ENCODE measurements at regions not wholly inside any gene's neighbourhood (a gene's known extent, or its start where the extent isn't known, plus 50 kb on each side); places are given as distances from the start of the nearest gene placed in this dataset.

DNA sequence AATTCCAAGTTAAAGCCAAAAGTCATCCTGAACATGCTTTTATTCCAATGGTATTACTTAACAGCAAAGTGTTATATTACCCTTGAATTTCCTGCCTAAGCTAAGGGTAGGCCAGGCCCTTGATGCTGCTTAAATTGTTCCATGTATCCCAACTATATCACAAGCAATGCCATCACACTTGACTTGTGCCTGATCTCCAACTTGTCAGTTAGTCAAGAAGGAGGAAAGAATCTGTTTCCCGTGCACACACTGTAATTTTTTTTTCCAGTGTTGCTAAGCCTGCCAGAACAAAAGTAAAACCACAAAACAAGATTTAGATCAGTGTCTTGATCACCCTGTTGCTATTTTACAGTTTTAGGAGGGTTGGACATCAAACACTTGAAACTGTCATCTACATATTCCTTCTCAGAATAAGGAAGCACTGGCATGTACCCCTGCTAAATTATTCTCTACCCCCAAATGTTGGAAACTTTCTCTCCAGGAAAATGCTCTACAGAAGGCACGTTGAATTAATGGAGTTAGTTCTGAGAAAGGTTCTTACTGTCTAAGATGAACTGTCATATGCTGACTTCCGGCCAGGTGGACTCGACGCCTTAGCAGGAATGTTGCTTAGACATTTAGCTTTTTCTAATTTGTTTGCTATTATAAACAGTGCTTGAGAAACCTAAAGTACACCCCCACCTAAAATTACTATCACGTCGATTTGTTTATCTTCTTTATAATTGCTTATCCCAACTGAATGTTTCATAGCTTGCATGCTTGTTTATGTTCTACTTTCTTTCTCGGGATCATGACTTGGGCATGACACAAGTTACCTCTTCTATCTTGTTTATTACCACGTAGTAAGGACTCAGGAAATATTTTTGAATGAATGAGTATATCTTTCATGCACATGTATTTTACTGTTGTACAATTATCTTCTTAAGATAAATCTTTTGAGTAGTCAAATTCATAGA, 105.5 kb upstream of the ZNF438 start:
- Mint-ChIP-seq H3K4me1 (peaks cover 17% of the 10 kb centered on the region), H3K36me3 (ENCODE audit: low read depth) (no peaks in the 10 kb centered on the region), H3K9me3 (no peaks in the 10 kb centered on the region), H3K27ac (no peak overlapping the region), H3K4me3 (no peak overlapping the region), H3K27me3 (ENCODE audit: insufficient read depth) (peaks cover 7% of the 10 kb centered on the region)
- Histone ChIP-seq H3K4me3 (ENCODE audit: low read length) (no peak overlapping the region), H3K27ac (ENCODE audit: low read depth, low read length) (no peak overlapping the region), H3K36me3 (ENCODE audit: control insufficient read depth, insufficient read depth, low read length) (no peaks in the 10 kb centered on the region), H3K4me1 (ENCODE audit: control insufficient read depth, insufficient read depth, low read length) (peaks cover 3% of the 10 kb centered on the region), H3K27me3 (ENCODE audit: control insufficient read depth, insufficient read depth, low read length, poor library complexity, severe bottlenecking) (no peaks in the 10 kb centered on the region), H3K9ac (ENCODE audit: extremely low read depth, low read length, poor library complexity, severe bottlenecking) (no peak overlapping the region), H3K9me3 (ENCODE audit: control insufficient read depth, low read length) (no peaks in the 10 kb centered on the region)
- 91 to 92% methylated on average over 3 to 8 of the region's 9 CpGs for WGBS, 2 experiments (ENCODE audit: insufficient coverage in 1 of 2, insufficient read length in 1 of 2)
- DNase-seq, result no peak
- TF ChIP-seq, protein P1, sequence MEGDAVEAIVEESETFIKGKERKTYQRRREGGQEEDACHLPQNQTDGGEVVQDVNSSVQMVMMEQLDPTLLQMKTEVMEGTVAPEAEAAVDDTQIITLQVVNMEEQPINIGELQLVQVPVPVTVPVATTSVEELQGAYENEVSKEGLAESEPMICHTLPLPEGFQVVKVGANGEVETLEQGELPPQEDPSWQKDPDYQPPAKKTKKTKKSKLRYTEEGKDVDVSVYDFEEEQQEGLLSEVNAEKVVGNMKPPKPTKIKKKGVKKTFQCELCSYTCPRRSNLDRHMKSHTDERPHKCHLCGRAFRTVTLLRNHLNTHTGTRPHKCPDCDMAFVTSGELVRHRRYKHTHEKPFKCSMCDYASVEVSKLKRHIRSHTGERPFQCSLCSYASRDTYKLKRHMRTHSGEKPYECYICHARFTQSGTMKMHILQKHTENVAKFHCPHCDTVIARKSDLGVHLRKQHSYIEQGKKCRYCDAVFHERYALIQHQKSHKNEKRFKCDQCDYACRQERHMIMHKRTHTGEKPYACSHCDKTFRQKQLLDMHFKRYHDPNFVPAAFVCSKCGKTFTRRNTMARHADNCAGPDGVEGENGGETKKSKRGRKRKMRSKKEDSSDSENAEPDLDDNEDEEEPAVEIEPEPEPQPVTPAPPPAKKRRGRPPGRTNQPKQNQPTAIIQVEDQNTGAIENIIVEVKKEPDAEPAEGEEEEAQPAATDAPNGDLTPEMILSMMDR (conservative IDR thresholded peaks at IDR 0.05), result no peak

DNA sequence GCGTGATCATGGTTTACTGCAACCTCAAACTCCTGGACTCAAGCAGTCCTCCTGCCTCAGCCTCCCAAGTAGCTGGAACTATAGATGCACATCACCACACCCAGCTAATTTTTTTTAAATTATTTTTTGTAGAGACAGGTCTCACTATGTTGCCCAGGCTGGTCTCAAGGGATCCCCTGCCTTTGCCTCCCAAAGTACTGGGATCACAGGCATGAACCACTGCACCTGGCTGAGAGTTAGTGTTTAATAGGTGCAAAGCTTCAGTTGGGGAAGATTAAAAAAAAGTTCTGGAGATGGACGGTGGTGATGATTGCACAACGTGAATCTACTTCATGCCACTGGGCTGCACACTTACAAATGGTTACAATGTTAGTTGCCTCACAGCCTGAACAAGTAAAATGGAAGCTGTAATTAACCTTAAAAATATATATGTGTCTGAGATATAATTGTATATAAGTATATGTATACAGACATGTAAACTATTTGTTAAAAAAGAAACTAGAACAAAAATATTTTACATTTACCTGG, 106.4 kb upstream of the ZNF438 start:
- Mint-ChIP-seq H3K36me3 (ENCODE audit: low read depth) (no peaks in the 10 kb centered on the region), H3K4me3 (no peak overlapping the region), H3K27ac (no peak overlapping the region), H3K27me3 (ENCODE audit: insufficient read depth) (peaks cover 4% of the 10 kb centered on the region), H3K9me3 (no peaks in the 10 kb centered on the region), H3K4me1 (peaks cover 15% of the 10 kb centered on the region)
- Histone ChIP-seq H3K27me3 (ENCODE audit: control insufficient read depth, insufficient read depth, low read length, poor library complexity, severe bottlenecking) (no peaks in the 10 kb centered on the region), H3K4me3 (ENCODE audit: low read length) (no peak overlapping the region), H3K27ac (ENCODE audit: low read depth, low read length) (no peak overlapping the region), H3K4me1 (ENCODE audit: control insufficient read depth, insufficient read depth, low read length) (peaks cover 3% of the 10 kb centered on the region), H3K36me3 (ENCODE audit: control insufficient read depth, insufficient read depth, low read length) (no peaks in the 10 kb centered on the region), H3K9ac (ENCODE audit: extremely low read depth, low read length, poor library complexity, severe bottlenecking) (no peak overlapping the region), H3K9me3 (ENCODE audit: control insufficient read depth, low read length) (no peaks in the 10 kb centered on the region)
- 62 to 100% methylated on average over 2 to 3 of the region's 3 CpGs for WGBS, 2 experiments (ENCODE audit: insufficient coverage in 1 of 2, insufficient read length in 1 of 2)
- no peak for DNase-seq
- TF ChIP-seq, protein P1 (conservative IDR thresholded peaks at IDR 0.05), result no peak

DNA sequence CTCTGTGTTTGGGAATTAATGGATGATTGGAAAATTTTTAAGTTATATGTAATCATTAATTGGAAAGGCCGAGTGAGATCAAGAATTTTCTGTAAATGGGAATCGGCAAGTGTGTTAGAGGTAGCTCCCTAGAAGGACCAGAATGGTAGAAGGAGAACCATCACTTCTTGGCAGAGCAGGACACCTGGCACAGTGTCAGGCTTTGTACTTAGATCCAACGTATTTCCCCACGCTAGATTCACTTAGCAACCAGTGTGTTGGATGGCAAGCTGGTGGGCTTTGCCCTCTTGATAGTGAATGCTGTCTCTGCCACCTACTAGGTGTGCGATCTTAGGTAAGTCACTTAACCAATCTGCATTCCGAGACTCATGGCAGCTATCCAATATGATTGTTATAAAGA, 107.8 kb upstream of the ZNF438 start:
- H3K4me3 ChIP-seq (ENCODE audit: low read length), result no peak overlapping the region
- H3K9ac ChIP-seq (ENCODE audit: extremely low read depth, low read length, poor library complexity, severe bottlenecking), result no peak overlapping the region
- DNase-seq, result no peak
- peaks cover under 1% of the 10 kb centered on the region for H3K4me1 ChIP-seq (ENCODE audit: control insufficient read depth, insufficient read depth, low read length)
- Mint-ChIP-seq H3K4me3 (no peak overlapping the region), H3K36me3 (ENCODE audit: low read depth) (no peaks in the 10 kb centered on the region), H3K9me3 (no peaks in the 10 kb centered on the region), H3K27me3 (ENCODE audit: insufficient read depth) (peaks cover under 1% of the 10 kb centered on the region), H3K4me1 (peaks cover 8% of the 10 kb centered on the region), H3K27ac (no peak overlapping the region)
- TF ChIP-seq, protein P1 (conservative IDR thresholded peaks at IDR 0.05), result no peak
- H3K27ac ChIP-seq (ENCODE audit: low read depth, low read length), result no peak overlapping the region
- no peaks in the 10 kb centered on the region for H3K36me3 ChIP-seq (ENCODE audit: control insufficient read depth, insufficient read depth, low read length)
- H3K27me3 ChIP-seq (ENCODE audit: control insufficient read depth, insufficient read depth, low read length, poor library complexity, severe bottlenecking), result no peaks in the 10 kb centered on the region
- WGBS, 2 experiments (ENCODE audit: insufficient coverage in 1 of 2, insufficient read length in 1 of 2), result 91 to 100% methylated on average over 3 to 6 of the region's 6 CpGs
- no peaks in the 10 kb centered on the region for H3K9me3 ChIP-seq (ENCODE audit: control insufficient read depth, low read length)
